HG03135 (cell line): ENCODE measurements at regions not wholly inside any gene's neighbourhood (a gene's known extent, or its start where the extent isn't known, plus 50 kb on each side); places are given as distances from the start of the nearest gene placed in this dataset.

ENCODE experiments used
- ATAC-seq: cut with Tn5 transposase; IDR thresholded peaks from one replicate; pipeline ENCODE4 v1.9.1; 2021; ENCODE audit warnings: mild to moderate bottlenecking, moderate library complexity; ENCODE audit not compliant: unreplicated experiment

DNA sequence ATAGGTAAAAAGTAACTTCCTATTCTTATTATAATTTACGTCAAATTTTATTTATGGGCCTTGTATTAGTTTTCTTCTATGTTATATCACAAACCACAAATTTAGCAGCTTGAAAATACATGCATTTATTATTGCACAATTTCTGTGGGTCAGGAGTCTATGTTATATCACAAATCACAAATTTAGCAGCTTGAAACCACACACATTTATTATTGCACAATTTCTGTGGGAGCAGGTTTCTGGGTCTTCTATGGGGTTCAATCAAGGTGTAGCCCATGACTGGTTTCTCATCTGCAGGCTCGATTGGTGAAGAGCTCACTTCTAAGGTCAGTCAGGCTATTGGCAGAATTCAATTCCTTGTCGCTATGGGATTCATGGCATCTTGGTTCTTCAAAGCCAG is 332.7 kb upstream of the HAND2 start:
- no peak for ATAC-seq

DNA sequence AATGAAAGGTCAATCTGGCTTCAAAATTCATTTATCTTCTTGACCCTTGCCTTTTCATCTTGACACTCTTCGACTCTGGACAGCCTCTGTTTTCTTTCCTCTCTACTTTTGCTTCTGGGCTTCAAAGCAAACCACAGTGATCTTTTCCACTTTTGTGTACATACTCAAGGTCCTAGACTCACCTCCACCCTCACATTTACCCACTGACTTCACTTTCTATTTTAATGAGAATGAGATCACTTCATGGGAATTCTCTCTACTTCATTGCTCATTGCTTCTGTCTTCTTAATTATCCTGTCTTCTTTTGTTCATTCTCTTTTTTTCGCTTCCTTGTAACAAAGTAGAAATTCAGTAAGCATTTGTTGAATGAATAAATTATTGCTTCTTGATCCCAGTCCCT is 330.1 kb upstream of the HAND2 start:
- ATAC-seq = no peak

DNA sequence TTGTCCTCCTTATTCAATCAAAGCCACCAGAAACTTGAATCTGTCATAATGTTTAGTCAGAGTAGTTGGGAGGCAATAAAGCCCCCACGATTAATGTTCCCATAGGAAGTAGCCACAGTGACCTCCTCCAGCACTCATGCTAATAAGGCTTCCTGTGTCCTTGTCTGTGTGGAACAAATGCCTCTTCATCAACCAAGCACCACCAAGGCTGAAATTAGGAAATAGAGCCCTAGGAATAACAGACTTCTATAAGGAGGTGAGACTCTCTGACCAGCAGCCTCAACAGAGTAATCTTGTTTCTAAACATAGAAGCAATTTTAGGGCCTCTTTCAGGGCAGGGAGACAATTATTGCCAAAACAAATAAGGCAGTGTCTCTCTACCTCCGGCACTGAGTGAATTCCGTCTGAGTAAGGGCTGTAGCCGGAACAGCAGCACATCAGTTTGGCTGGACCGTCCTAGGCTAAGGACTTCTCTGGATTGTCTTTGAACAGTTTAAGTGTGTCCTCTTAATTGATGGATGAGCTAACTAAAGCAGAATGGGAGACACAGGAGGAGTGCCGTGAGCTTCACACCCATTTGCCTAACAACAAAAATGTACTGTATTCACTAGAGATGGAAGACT is 329.2 kb upstream of the HAND2 start:
- no peak for ATAC-seq

DNA sequence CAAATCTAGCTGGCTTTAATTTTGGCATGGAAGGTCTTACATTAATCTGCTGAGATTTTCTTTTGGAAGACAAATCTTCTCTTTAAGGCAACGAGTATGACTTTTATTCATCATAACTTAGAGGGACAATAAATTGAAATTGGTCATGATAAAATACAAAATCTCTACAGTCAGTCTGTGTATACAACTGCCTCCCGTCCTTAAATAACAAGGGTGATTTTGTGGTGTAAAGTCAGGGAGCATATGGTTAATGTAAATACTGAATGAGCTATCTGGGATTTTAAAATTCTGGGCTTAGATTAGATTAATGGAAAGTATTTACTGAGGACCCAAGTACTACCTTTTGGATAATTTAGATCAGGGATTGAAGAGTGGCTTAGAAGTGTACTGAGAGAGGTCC is 328.4 kb upstream of the HAND2 start:
- ATAC-seq = no peak

- ATAC-seq = no peak
Observed at GRCh38 chr4:173857828-173858227, 327.8 kb upstream of the HAND2 start.

DNA sequence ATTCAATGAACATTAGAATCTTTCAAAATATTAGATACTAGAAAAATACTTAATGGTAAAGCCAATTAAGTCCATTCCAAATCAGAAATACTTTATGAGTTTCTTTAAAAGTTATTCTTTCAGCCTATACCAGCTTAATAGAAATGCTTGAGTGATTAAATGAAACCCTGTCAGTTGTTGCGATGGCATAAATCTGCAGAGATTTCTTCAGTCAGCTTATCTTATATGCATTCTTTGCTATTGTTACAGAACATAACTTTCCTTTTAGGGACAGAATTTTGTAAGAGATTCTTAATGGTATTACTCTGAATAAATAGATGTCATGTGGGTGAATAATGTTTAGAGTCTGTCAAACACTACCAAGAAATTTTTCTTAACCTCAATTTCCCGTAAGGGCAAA is 325.0 kb upstream of the HAND2 start:
- ATAC-seq = no peak

DNA sequence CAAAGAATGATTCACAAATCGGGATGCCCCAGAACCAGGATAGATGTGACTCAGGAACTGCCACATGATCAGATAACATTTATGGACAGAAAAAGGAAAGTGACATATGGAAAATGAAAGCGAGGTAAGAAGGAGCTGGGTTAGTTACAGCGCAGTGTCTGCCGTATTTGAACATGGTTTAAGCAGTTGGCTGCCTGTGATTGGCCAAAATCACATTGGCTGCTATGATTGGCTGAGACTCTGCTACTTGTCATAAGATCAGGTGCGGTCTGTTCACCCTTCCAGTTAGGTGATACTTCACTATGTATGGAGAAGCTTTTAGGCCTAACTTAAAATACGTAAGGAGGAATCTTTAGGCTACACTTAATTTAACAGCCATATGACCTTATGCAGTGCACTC is 322.7 kb upstream of the HAND2 start:
- ATAC-seq = no peak

DNA sequence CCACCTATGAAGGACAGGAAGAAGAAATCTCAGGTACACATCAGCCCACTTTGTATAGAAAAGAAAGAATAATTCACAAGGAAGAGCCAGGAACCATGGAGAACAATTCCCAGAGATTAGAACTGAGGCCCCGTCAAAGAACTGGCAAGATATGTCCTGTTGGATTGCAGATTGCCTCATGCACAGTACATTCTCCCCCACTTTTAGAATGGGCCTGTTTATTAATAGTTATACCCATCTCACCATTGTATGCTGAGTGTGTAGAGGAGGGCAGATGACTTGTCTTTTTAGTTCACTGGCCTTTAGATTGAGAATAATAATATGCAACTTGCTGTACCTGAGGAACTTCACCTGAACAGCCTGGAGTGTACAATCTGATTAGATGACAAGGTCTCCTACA is 315.6 kb upstream of the HAND2 start:
- ATAC-seq = no peak

DNA sequence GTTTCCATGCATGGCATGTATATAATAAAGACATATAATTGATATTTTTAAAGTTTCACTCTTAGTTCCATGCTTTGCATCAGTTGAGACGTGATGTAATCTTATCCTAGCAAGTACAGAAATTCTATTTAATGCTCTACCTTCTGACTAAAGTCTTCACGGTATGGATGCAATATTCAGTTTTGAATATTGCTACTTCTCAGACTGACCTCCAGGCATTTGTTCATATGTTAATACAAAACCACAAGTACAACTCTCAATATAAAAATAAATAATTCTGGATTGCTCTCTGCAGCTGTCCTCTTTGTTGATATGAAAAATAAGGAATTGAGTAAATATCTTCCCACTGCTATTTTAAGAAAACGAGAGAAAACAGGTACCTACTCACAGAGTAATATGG is 309.8 kb upstream of the HAND2 start:
- ATAC-seq = no peak

DNA sequence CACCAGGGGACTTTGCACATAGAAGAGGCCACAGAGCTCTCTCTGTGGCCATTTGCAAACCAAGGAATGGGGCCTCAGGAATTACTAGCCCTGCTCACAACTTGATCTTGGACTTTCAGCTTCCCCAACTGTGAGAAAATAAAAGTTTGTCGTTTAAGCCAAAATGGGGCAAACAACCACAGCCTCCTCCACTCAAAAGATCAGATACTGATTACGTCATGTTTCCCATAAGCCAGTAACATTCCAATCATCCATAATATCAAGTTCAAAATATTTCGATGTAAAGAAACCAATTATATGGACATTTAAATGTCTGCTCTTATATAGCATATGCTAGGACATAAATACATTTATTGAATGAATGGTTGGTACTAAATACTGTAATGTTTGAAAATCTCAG is 307.5 kb upstream of the HAND2 start:
- no peak for ATAC-seq

GRCh38 chr4:173835903-173836302 is 305.9 kb upstream of the HAND2 start:
- ATAC-seq = no peak

DNA sequence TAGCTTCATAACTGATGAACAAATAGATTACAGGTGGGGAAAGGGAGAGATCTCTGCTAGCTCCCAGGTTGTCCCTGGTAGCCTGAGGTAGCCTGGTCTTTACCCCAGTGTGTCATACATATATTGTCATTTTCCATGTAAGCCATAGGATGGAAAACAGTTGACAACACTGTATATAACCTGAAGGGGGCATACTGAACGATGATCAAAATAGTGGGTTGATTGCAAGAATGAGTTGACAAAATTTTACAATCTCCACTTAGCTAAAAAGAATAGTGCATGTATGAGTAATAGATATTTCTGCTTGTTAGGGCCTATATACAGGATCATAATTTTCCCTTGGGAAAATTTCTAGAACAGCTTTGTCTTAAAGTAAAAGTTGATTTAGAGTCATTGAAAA is 304.1 kb upstream of the HAND2 start:
- no peak for ATAC-seq

GRCh38 chr4:173829565-173829964 is 299.5 kb upstream of the HAND2 start:
- ATAC-seq = no peak

DNA sequence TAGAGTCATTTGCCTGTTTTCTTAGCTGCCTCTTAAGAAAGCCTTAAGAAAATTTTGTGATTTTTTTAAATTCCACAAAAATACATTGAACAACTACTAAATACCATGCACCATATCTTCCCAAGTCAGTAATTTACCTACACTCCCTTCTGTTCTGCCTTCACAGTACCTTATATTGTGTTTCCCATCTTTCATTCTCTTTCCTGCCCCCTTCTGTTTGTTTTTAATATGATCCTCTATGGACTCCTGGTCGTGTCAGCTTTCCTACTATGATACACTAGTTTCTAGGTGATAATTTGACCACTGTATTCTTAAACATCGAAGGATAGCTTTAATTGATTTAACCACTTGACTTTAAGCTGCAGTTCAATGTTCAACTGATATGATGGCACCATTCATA is 297.7 kb upstream of the HAND2 start:
- no peak for ATAC-seq

- no peak for ATAC-seq
Observed at GRCh38 chr4:173821876-173822275, 291.8 kb upstream of the HAND2 start.

GRCh38 chr4:173821036-173821435 is 291.0 kb upstream of the HAND2 start:
- no peak for ATAC-seq

GRCh38 chr4:173807347-173807746 is 277.3 kb upstream of the HAND2 start:
- no peak for ATAC-seq

- no peak for ATAC-seq
Observed at GRCh38 chr4:173805884-173806283, 275.9 kb upstream of the HAND2 start.

DNA sequence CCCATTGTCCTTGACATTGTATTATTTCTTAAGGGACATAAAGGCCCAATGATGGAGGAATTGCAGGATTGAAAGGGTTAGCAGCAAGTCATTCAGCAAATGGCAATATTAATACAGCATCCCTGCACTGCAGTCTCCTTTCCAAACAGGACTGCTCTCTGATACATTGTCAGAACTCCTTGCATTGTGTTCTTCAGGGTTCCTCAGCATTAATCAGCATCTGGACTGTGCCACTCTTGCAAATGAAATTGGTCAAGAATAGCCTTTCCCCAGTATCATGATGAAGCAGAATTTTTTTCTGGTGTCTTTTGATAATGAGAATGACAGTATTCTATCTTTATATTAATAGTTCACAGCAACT is 272.6 kb upstream of the HAND2 start:
- ATAC-seq = no peak

GRCh38 chr4:173801876-173802661 is 272.0 kb upstream of the HAND2 start:
- ATAC-seq = no peak

GRCh38 chr4:173801361-173801760 is 271.3 kb upstream of the HAND2 start:
- no peak for ATAC-seq

DNA sequence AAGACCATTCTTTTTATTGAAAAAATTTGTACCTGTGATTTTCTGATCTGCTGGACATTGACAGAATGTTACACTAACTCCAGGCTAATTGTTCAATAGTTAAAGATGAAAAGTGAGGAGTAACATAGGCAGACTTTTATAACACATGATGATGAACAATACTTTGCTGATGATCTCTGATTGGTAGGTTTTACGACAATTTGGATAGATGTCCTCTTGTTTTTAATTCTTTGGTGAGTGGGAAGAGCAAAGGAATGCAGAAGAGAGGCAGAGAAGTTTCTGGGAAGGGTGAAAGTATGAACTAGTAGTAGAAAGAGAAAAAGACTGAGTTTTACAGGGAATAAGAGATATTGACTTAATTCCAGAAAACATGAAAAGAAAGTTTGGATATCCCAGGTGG is 267.3 kb upstream of the HAND2 start:
- ATAC-seq = no peak

DNA sequence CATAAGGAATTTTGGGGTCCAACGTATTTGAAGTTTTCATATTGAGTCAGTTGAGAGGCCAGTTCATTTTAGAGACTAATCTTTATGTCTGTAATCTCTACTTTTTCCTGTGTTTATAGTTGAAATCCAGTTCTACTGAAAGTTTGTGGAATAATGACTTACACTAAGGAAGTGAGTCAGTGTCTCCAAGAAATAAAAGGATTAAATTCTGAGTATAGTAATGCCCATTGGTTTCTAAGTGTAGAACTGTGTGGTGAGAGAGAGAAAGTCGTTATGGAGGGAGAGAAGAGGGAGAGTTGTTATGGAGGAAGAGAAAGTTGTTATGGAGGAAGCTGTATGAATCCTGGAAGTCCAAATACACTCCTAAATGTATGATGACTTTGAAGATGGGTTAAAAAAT is 264.6 kb upstream of the HAND2 start:
- ATAC-seq = no peak
